ENCODE measurements at regions not wholly inside any gene's neighbourhood (a gene's known extent, or its start where the extent isn't known, plus 50 kb on each side); places are given as distances from the start of the nearest gene placed in this dataset.

GRCh38 chr2:19238440-19239060 lies 119.9 kb downstream of the OSR1 start:
- DNase-seq (ENCODE audit: low spot score) (no peak), FAIRE-seq (no peak)

GRCh38 chr2:19235308-19235707 lies 123.1 kb downstream of the OSR1 start:
- DNase-seq (ENCODE audit: low spot score), result no peak
- FAIRE-seq, result no peak

GRCh38 chr2:19232312-19232711 lies 126.1 kb downstream of the OSR1 start:
- FAIRE-seq, result no peak
- no peak for DNase-seq (ENCODE audit: low spot score)

- no peak for FAIRE-seq
- no peak for DNase-seq (ENCODE audit: low spot score)
Observed at GRCh38 chr2:19231625-19232024, 126.8 kb downstream of the OSR1 start.

- FAIRE-seq, result no peak
Observed at GRCh38 chr2:19230626-19231025, 127.8 kb downstream of the OSR1 start.

GRCh38 chr2:19228715-19229114 lies 129.7 kb downstream of the OSR1 start:
- no peak for FAIRE-seq
- DNase-seq (ENCODE audit: low spot score), result no peak

More at GRCh38 chr2:19230626-19231025, 127.8 kb downstream of the OSR1 start:
- DNase-seq (ENCODE audit: low spot score), result no peak

- FAIRE-seq (no peak), DNase-seq (ENCODE audit: low spot score) (no peak)
Observed at GRCh38 chr2:19228181-19228593, 130.2 kb downstream of the OSR1 start.

GRCh38 chr2:19226871-19227270 lies 131.6 kb downstream of the OSR1 start:
- FAIRE-seq (no peak), DNase-seq (ENCODE audit: low spot score) (no peak)

GRCh38 chr2:19226386-19226785 lies 132.0 kb downstream of the OSR1 start:
- FAIRE-seq (no peak), DNase-seq (ENCODE audit: low spot score) (no peak)

GRCh38 chr2:19225931-19226330 lies 132.5 kb downstream of the OSR1 start:
- DNase-seq (ENCODE audit: low spot score) (no peak), FAIRE-seq (no peak)

- FAIRE-seq, result no peak
Observed at GRCh38 chr2:19225126-19225525, 133.3 kb downstream of the OSR1 start.

GRCh38 chr2:19224486-19224885 lies 133.9 kb downstream of the OSR1 start:
- no peak for FAIRE-seq
- no peak for DNase-seq (ENCODE audit: low spot score)

More at GRCh38 chr2:19225126-19225525, 133.3 kb downstream of the OSR1 start:
- no peak for DNase-seq (ENCODE audit: low spot score)

GRCh38 chr2:19224011-19224410 lies 134.4 kb downstream of the OSR1 start:
- DNase-seq (ENCODE audit: low spot score), result no peak

GRCh38 chr2:19219060-19219459 lies 139.4 kb downstream of the OSR1 start:
- FAIRE-seq (no peak), DNase-seq (ENCODE audit: low spot score) (peak; percentile 57)

More at GRCh38 chr2:19224011-19224410, 134.4 kb downstream of the OSR1 start:
- FAIRE-seq, result no peak

GRCh38 chr2:19218166-19218565 lies 140.3 kb downstream of the OSR1 start:
- FAIRE-seq, result no peak
- DNase-seq (ENCODE audit: low spot score), result no peak

GRCh38 chr2:19216676-19217602 lies 141.5 kb downstream of the OSR1 start:
- DNase-seq (ENCODE audit: low spot score) (no peak), FAIRE-seq (no peak)

GRCh38 chr2:19216238-19216637 lies 142.2 kb downstream of the OSR1 start:
- no peak for FAIRE-seq
- no peak for DNase-seq (ENCODE audit: low spot score)

- no peak for DNase-seq (ENCODE audit: low spot score)
- no peak for FAIRE-seq
Observed at GRCh38 chr2:19214682-19215391, 143.6 kb downstream of the OSR1 start.

GRCh38 chr2:19209575-19210341 lies 148.7 kb downstream of the OSR1 start:
- FAIRE-seq (no peak), DNase-seq (ENCODE audit: low spot score) (no peak)

GRCh38 chr2:19208479-19209199 lies 149.8 kb downstream of the OSR1 start:
- FAIRE-seq (no peak), DNase-seq (ENCODE audit: low spot score) (no peak)

- no peak for FAIRE-seq
- no peak for DNase-seq (ENCODE audit: low spot score)
Observed at GRCh38 chr2:19207452-19207851, 151.0 kb downstream of the OSR1 start.
